ENCODE measurements at regions not wholly inside any gene's neighbourhood (a gene's known extent, or its start where the extent isn't known, plus 50 kb on each side); places are given as distances from the start of the nearest gene placed in this dataset.
"Not testable (repeated sequence)": the region's sequence is repeated elsewhere in the genome, so short reads cannot be mapped to it uniquely, and the experiment has no call there.

GRCh38 chr9:96156171-96156974 lies 145.6 kb downstream of the HSD17B3 start:
- peak; percentile 82 for DNase-seq (ENCODE audit: low spot score)

DNA sequence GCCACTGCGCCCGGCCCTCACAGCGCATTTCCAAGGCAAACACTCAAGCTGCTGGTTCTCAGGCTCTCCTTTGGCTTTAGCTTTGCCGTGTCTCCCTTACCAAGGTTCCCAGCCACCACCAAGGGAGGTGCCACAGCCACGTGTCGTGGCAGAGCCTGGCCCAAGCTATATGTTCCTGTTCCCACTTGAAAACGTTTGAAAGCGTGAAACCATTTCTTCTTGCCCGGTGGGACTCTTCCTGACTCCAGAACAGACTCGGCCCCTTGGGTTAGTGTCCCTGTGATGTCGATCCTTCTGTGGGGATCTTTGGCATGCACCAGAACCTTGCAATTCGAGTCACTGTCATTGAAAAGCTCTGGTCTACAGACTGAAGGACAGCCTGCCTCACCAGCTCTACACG lies 147.9 kb downstream of the HSD17B3 start:
- no peak for DNase-seq (ENCODE audit: low spot score)

DNA sequence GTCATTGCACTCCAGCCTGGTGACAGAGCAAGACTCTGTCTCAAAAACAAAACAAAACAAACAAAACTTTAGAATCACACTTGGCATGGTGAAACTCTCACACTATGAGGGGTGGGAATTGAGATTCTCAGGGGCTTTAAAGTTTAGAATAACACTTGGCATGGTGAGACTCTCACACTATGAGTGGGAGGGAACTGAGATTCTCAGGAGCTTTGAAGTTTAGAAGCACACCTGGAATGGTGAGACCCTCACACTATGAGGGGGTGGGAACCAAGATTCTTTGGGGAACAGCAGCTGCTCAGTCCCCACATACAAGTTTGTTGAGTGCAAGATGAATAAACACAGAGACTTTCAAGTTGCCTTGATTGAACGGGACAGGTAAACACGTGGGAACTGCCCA lies 149.4 kb downstream of the HSD17B3 start:
- no peak for DNase-seq (ENCODE audit: low spot score)

GRCh38 chr9:96150324-96151227 lies 151.4 kb downstream of the HSD17B3 start:
- no peak for DNase-seq (ENCODE audit: low spot score)

GRCh38 chr9:96149533-96150280 lies 152.3 kb downstream of the HSD17B3 start:
- DNase-seq (ENCODE audit: low spot score), result no peak

DNA sequence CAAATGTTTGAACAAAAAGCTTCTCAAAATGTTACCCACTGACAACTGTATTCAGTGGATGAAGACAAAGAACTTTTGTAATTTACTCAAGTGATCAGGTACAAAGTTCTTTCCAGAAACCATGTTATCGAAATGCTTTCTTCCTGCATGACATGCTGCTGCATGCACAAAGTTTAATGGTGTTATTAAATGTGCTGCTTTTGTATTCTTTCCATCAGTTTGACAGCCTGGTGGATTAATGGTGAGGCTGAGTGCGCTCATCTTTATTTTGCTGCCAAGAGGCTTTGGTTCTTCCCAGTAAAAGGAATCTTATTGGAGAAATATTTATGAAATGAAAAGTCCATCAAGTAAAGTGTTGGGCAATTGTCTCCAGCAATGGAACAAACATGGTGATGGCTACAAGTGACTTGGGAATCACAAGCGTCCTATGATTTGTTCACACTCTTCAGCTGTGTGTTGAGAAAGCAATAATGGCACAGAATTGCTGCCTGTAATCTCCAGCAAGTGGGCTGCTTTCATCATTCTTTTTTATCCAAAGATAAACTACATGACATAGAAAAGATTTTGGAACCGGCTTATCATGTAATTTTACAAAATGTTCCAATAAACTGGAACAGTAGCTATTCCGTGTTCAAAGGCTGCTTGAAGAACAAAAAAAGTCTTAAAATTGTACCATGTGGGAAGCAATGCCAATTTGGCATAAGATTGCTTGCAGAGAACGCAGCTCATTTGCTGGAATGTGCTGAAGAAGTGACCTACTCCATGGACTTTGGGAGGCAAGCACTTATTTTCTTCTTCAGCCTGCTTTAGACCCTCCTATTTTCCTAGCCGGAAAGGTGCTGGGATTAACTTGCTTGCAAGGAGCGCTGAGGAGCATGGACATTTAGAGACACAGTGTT lies 153.1 kb downstream of the HSD17B3 start:
- DNase-seq (ENCODE audit: low spot score), result no peak

DNA sequence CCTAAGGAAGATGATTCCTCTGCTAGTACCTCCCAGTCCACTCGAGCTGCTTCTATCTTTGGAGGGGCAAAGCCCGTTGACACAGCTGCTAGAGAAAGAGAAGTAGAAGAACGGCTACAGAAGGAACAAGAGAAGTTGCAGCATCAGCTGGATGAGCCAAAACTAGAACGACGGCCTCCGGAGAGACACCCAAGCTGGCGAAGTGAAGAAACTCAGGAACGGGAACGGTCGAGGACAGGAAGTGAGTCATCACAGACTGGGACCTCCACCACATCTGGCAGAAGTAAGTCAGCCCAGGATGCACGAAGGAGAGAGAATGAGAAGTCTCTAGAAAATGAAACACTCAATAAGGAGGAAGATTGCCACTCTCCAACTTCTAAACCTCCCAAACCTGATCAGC lies 154.9 kb downstream of the HSD17B3 start:
- DNase-seq (ENCODE audit: low spot score), result not testable (repeated sequence)

GRCh38 chr9:96141666-96142065 lies 160.3 kb downstream of the HSD17B3 start:
- DNase-seq (ENCODE audit: low spot score), result no peak

DNA sequence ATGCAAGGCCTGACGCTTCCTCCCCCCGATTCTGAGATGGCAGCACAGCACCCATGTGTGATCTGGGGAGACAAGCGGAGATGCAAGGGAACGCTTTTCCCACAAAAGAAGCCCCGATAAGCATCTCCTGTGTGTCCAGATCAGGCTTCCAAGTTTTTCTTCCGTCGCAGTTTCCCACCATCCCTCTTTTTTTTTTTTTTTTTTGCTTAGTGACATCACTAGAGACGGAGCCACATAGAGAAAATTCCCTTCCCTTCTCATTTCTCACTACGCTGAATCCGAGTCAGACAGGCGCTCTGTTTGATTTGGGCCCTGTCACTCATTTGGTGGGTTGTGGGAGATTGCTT lies 160.9 kb downstream of the HSD17B3 start:
- no peak for DNase-seq (ENCODE audit: low spot score)

DNA sequence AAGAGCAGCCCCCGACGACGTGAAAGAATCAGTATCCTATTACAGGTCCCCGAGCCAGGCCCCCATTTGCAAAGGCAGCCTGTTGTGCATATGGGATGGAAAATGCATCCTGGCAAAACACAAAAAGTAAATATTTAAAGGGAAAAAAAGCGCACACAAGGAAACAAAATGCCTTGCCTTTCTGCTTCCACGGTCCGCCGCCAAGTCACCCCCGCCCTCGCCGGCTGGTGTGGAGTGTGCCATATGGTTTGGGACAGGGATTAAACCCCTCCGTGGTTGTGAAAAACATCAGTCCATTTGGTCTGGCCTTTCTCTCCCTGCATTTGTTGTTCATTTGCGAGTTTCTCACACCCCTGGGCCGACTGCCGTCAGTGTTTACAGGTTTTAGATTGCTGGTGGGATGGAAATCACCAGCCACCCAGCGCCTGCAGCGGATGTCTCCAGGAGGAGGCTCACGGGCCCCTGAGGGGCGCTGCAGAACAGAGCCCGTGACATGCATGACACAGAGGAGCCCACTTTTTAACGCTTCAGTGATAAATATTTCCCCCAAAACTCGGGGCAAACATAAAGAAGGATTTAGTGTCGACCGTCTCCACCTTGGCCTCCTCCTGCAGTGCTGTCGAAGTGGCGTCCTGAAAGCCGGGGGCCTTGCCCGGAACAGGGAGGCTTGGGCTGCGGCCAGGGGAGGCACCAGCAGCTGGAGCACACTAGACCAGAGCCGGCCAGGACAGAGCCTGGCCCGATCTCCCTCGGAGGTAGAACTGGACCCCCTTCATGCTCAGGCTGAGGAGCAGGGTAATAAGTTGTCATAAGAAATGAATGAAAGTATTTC lies 161.5 kb downstream of the HSD17B3 start:
- no peak for DNase-seq (ENCODE audit: low spot score)

DNA sequence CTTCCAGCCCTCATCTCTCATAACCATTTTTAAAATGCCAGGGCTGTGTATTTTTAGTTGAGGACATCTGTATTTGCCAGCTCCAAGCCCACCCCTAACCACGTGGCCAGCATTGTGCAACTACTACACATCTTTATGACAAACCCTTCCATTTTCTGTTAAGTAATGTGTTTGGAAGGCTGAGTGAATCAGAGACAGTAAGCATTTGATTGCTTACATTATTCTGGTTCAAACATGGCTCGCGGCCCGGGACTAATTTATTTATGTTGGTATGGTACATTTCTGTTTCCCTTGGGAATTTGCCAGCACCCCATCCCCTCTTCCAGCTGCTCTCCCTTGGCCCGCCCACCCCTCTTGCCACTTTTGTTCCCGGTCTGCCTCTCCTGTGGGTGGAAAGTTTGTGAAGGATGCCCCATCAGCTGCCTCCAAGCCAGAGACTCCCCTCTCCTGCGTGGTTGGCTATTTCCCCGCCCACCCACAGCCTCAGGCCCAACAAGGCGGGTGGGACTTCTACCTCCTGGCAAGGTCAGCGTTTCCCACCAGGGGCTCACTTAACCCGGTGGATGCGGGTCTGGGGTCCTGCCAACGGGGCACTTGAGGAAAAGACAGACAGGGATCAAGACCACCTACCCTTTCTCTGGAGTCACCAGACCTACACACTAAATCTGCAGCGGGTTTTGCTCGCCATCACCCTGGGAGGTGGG lies 162.2 kb downstream of the HSD17B3 start:
- DNase-seq (ENCODE audit: low spot score), result no peak

- no peak for DNase-seq (ENCODE audit: low spot score)
Observed at GRCh38 chr9:96138616-96139015, 163.4 kb downstream of the HSD17B3 start.

DNA sequence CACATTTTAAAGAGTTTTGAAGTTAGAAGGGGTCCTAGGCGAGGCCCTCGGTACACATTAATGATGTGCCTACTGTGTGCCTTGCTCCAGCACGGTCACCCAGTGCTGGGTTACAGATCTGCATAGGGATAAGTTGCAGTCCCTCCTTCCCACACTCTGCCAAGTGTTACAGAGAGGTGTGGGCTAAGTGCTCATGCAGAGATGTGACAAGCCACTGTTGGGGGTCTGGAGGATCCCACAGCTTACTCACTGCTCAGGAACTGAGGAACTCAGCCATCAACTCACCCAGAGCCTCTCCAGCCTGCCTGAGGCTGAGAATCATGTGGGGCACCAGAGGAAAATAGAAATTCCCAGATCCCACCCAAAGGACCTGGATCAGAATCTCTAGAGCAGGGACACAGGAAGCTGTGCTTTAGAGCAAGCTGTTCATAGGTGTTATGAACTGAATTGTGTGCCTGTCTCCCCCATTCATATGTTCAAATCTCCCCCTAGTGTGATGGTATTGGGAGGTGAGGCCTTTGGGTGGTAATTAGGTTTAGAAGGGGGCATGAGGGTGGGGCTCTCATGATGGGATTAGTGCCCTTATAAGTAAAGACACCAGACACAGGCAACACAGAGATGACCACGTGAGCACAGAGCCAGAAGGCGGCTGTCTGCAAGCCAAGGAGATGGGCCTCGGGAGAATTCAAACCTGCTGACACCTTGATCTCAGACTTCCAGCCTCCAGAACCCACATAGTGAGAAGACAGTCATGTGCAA lies 164.1 kb downstream of the HSD17B3 start:
- no peak for DNase-seq (ENCODE audit: low spot score)

DNA sequence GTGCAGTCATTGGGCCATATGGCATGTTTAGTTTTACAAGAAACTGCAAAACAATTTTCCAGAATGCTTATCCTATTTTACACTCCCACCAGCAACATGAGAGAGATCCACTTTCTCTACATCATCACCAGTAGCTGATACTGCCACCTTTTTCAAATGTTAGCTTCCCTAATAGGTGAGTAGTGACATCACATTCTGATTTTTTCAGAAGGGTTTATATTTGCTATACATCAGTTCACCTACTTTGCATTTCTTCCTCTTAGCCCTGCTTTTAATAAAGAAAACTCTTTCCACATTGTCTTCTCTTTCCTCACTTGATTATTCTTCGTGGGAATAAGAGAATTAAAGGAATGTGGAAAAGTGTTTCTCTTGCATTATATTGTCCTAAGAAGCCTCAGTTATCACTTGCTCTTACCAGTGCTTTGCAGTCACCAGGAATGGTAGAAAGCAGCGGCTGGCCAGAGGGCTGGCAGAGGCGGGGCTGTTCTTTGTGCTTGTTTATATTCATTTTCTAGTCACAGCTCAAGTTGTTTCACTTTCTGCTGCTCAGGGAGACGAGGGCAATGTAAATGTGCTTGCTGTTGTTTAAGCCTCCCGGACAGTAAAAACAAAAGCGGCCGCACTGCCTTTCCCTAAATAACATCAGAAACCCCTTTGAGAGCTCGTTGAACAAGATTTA lies 164.8 kb downstream of the HSD17B3 start:
- no peak for DNase-seq (ENCODE audit: low spot score)

GRCh38 chr9:96135753-96136290 lies 166.2 kb downstream of the HSD17B3 start:
- no peak for DNase-seq (ENCODE audit: low spot score)

DNA sequence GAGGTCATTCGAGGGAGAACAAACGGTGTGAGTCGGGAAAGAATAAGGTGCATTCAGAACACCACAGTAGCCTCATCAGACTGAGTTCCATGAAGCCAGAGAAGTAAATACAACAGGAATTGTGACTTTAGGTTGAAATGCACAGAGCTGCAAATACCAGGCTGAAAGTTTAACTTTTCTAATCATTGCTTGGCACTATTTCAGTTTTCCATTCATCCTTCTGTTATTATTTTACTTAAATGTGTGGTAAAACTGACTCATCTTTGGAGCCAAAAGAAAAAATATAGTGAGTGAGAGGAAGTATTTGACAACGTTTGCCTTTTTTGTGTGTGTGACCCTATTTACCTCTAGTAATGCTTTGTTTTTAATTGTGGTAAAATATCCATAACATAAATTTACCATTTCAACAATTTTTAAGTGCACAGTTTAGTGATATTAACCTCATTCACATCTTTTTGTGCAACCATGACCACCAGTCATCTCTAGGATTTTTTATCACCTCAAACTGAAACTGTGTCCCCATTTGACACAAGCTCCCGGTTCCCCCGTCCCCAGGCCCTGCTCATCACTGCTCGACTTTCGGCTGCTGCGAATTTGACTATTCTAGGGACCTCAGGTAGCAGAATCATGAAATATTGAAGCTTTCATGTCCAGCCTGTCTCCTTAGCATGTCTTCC lies 166.8 kb downstream of the HSD17B3 start:
- no peak for DNase-seq (ENCODE audit: low spot score)
